Activated T-cell treated with anti-CD3 and anti-CD28 coated beads, Interleukin-2, amount 50 U/mL, for 24 hours (primary cell): ENCODE measurements at regions not wholly inside any gene's neighbourhood (a gene's known extent, or its start where the extent isn't known, plus 50 kb on each side); places are given as distances from the start of the nearest gene placed in this dataset.

ENCODE experiments used
- DNase-seq: peaks from one replicate; pipeline ENCODE4 v3.0.0-alpha.2; 2020
- H3K27ac Mint-ChIP-seq: 2 replicates; pipeline ENCODE4 v1.8.0; 2020; ENCODE audit warnings: mild to moderate bottlenecking, mixed read lengths
- H3K27me3 Mint-ChIP-seq: 2 replicates; pipeline ENCODE4 v1.8.0; 2020; ENCODE audit warnings: mixed read lengths
- H3K36me3 Mint-ChIP-seq: 2 replicates; pipeline ENCODE4 v1.8.0; 2020; ENCODE audit warnings: low read depth, mixed read lengths
- H3K4me1 Mint-ChIP-seq: 2 replicates; pipeline ENCODE4 v1.8.0; 2020; ENCODE audit warnings: low read depth, mixed read lengths
- H3K4me3 Mint-ChIP-seq: 2 replicates; pipeline ENCODE4 v1.8.0; 2020; ENCODE audit warnings: mild to moderate bottlenecking, moderate library complexity, mixed read lengths
- H3K9me3 Mint-ChIP-seq: 2 replicates; pipeline ENCODE4 v1.8.0; 2020; ENCODE audit warnings: mixed read lengths

- H3K4me1 Mint-ChIP-seq = no peaks in the 10 kb centered on the region
- H3K27ac Mint-ChIP-seq = no peak overlapping the region
- H3K27me3 Mint-ChIP-seq = peaks cover 25% of the 10 kb centered on the region
- no peak overlapping the region for H3K4me3 Mint-ChIP-seq
- DNase-seq = no peak
- no peaks in the 10 kb centered on the region for H3K36me3 Mint-ChIP-seq
- H3K9me3 Mint-ChIP-seq = no peaks in the 10 kb centered on the region
Measured at GRCh38 chr13:112124141-112124540, 57.2 kb downstream of the SOX1 start.

- Mint-ChIP-seq H3K27me3 (peaks cover 26% of the 10 kb centered on the region), H3K4me3 (no peak overlapping the region), H3K9me3 (no peaks in the 10 kb centered on the region), H3K4me1 (no peaks in the 10 kb centered on the region), H3K36me3 (no peaks in the 10 kb centered on the region), H3K27ac (no peak overlapping the region)
- no peak for DNase-seq
Measured at GRCh38 chr13:112127564-112128330, 60.8 kb downstream of the SOX1 start.

GRCh38 chr13:112128331-112128610 lies 61.3 kb downstream of the SOX1 start:
- DNase-seq = no peak
- Mint-ChIP-seq H3K9me3 (no peaks in the 10 kb centered on the region), H3K27ac (no peak overlapping the region), H3K4me1 (no peaks in the 10 kb centered on the region), H3K27me3 (peaks cover 26% of the 10 kb centered on the region), H3K36me3 (no peaks in the 10 kb centered on the region), H3K4me3 (no peak overlapping the region)

GRCh38 chr13:112130418-112130817 lies 63.5 kb downstream of the SOX1 start:
- no peak overlapping the region for H3K27ac Mint-ChIP-seq
- H3K4me3 Mint-ChIP-seq = no peak overlapping the region
- H3K27me3 Mint-ChIP-seq = peaks cover 35% of the 10 kb centered on the region
- H3K4me1 Mint-ChIP-seq = no peaks in the 10 kb centered on the region
- DNase-seq = no peak
- no peaks in the 10 kb centered on the region for H3K36me3 Mint-ChIP-seq
- no peaks in the 10 kb centered on the region for H3K9me3 Mint-ChIP-seq

- Mint-ChIP-seq H3K4me1 (no peaks in the 10 kb centered on the region), H3K27ac (no peak overlapping the region), H3K36me3 (no peaks in the 10 kb centered on the region)
Measured at GRCh38 chr13:112131081-112131712, 64.2 kb downstream of the SOX1 start.

GRCh38 chr13:112131713-112132113 lies 64.8 kb downstream of the SOX1 start:
- Mint-ChIP-seq H3K27ac (no peak overlapping the region), H3K9me3 (no peaks in the 10 kb centered on the region)

More at GRCh38 chr13:112131081-112131712, 64.2 kb downstream of the SOX1 start:
- no peak for DNase-seq
- peaks cover 40% of the 10 kb centered on the region for H3K27me3 Mint-ChIP-seq
- no peaks in the 10 kb centered on the region for H3K9me3 Mint-ChIP-seq
- no peak overlapping the region for H3K4me3 Mint-ChIP-seq

GRCh38 chr13:112132142-112132541 lies 65.2 kb downstream of the SOX1 start:
- Mint-ChIP-seq H3K27me3 (peaks cover 44% of the 10 kb centered on the region), H3K4me1 (no peaks in the 10 kb centered on the region), H3K4me3 (no peak overlapping the region), H3K36me3 (no peaks in the 10 kb centered on the region), H3K27ac (no peak overlapping the region), H3K9me3 (no peaks in the 10 kb centered on the region)
- no peak for DNase-seq

More at GRCh38 chr13:112131713-112132113, 64.8 kb downstream of the SOX1 start:
- DNase-seq = no peak
- Mint-ChIP-seq H3K4me3 (no peak overlapping the region), H3K27me3 (peaks cover 40% of the 10 kb centered on the region), H3K36me3 (no peaks in the 10 kb centered on the region), H3K4me1 (no peaks in the 10 kb centered on the region)

GRCh38 chr13:112132619-112133018 lies 65.7 kb downstream of the SOX1 start:
- H3K36me3 Mint-ChIP-seq = no peaks in the 10 kb centered on the region
- no peaks in the 10 kb centered on the region for H3K4me1 Mint-ChIP-seq
- no peaks in the 10 kb centered on the region for H3K9me3 Mint-ChIP-seq
- no peak overlapping the region for H3K27ac Mint-ChIP-seq
- no peak overlapping the region for H3K4me3 Mint-ChIP-seq
- H3K27me3 Mint-ChIP-seq = peaks cover 46% of the 10 kb centered on the region
- DNase-seq = no peak

- Mint-ChIP-seq H3K4me3 (no peak overlapping the region), H3K4me1 (no peaks in the 10 kb centered on the region), H3K27ac (no peak overlapping the region), H3K9me3 (no peaks in the 10 kb centered on the region), H3K36me3 (no peaks in the 10 kb centered on the region), H3K27me3 (peaks cover 39% of the 10 kb centered on the region)
- no peak for DNase-seq
Measured at GRCh38 chr13:112133499-112134390, 66.8 kb downstream of the SOX1 start.

GRCh38 chr13:112134391-112135075 lies 67.6 kb downstream of the SOX1 start:
- no peaks in the 10 kb centered on the region for H3K9me3 Mint-ChIP-seq
- H3K4me3 Mint-ChIP-seq = no peak overlapping the region
- no peaks in the 10 kb centered on the region for H3K36me3 Mint-ChIP-seq
- H3K27ac Mint-ChIP-seq = no peak overlapping the region
- no peak for DNase-seq
- H3K4me1 Mint-ChIP-seq = no peaks in the 10 kb centered on the region
- H3K27me3 Mint-ChIP-seq = peaks cover 35% of the 10 kb centered on the region

- Mint-ChIP-seq H3K27ac (no peak overlapping the region), H3K9me3 (no peaks in the 10 kb centered on the region), H3K4me1 (no peaks in the 10 kb centered on the region), H3K4me3 (no peak overlapping the region), H3K36me3 (no peaks in the 10 kb centered on the region), H3K27me3 (peaks cover 28% of the 10 kb centered on the region)
- DNase-seq = no peak
Measured at GRCh38 chr13:112136095-112136494, 69.1 kb downstream of the SOX1 start.

GRCh38 chr13:112137144-112137543 lies 70.2 kb downstream of the SOX1 start:
- H3K9me3 Mint-ChIP-seq = no peaks in the 10 kb centered on the region
- peaks cover 32% of the 10 kb centered on the region for H3K27me3 Mint-ChIP-seq
- DNase-seq = no peak
- no peaks in the 10 kb centered on the region for H3K36me3 Mint-ChIP-seq
- no peaks in the 10 kb centered on the region for H3K4me1 Mint-ChIP-seq
- no peak overlapping the region for H3K27ac Mint-ChIP-seq
- H3K4me3 Mint-ChIP-seq = no peak overlapping the region

GRCh38 chr13:112140366-112140765 lies 73.4 kb downstream of the SOX1 start:
- Mint-ChIP-seq H3K27me3 (peaks cover 26% of the 10 kb centered on the region), H3K36me3 (no peaks in the 10 kb centered on the region), H3K27ac (no peak overlapping the region), H3K9me3 (no peaks in the 10 kb centered on the region), H3K4me3 (no peak overlapping the region), H3K4me1 (no peaks in the 10 kb centered on the region)
- no peak for DNase-seq

- no peak for DNase-seq
- no peaks in the 10 kb centered on the region for H3K36me3 Mint-ChIP-seq
- no peak overlapping the region for H3K4me3 Mint-ChIP-seq
- no peaks in the 10 kb centered on the region for H3K9me3 Mint-ChIP-seq
- H3K27me3 Mint-ChIP-seq = peaks cover 17% of the 10 kb centered on the region
- H3K27ac Mint-ChIP-seq = no peak overlapping the region
- H3K4me1 Mint-ChIP-seq = no peaks in the 10 kb centered on the region
Measured at GRCh38 chr13:112141643-112142400, 74.9 kb downstream of the SOX1 start.
